MCF 10A (cell line): ENCODE measurements at regions not wholly inside any gene's neighbourhood (a gene's known extent, or its start where the extent isn't known, plus 50 kb on each side); places are given as distances from the start of the nearest gene placed in this dataset.

ENCODE experiments used
- BruUV-seq: library from RNA; stranded (reverse); fragments of 400-500 nt; replicated peaks from 2 replicates; lab custom pipeline; 2021; lab: Mats Ljungman, UMichigan
- CTCF ChIA-PET: fragments of 300-600 bp; sonication (Branson Sonifier 250); formaldehyde crosslinking; extraction: SDS; loops from one replicate; lab custom pipeline; 2021; ENCODE audit warnings: antibody characterized with exemption, inconsistent platforms; lab: Yijun Ruan, JAX
- POLR2A ChIA-PET: fragments of 300-600, 350-650 bp; sonication (Branson Sonifier 250); formaldehyde crosslinking; extraction: SDS; loops from one replicate; lab custom pipeline; 2020; ENCODE audit warnings: antibody characterized with exemption, inconsistent platforms; lab: Yijun Ruan, JAX
- DNase-seq: peaks from one replicate; pipeline ENCODE4 v3.0.0-alpha.2; 2018; ENCODE audit not compliant: unreplicated experiment
- H3K27ac Mint-ChIP-seq: one replicate; pipeline ENCODE4 v1.8.0; 2022; ENCODE audit warnings: mild to moderate bottlenecking, low read depth, mixed read lengths; ENCODE audit not compliant: unreplicated experiment
- H3K27me3 Mint-ChIP-seq: one replicate; pipeline ENCODE4 v1.8.0; 2022; ENCODE audit warnings: mixed read lengths; ENCODE audit not compliant: insufficient read depth, unreplicated experiment
- H3K36me3 Mint-ChIP-seq: one replicate; pipeline ENCODE4 v1.8.0; 2022; ENCODE audit warnings: mild to moderate bottlenecking, moderate library complexity, mixed read lengths; ENCODE audit not compliant: insufficient read depth, unreplicated experiment
- H3K4me1 Mint-ChIP-seq: one replicate; pipeline ENCODE4 v1.8.0; 2022; ENCODE audit warnings: mixed read lengths; ENCODE audit not compliant: insufficient read depth, unreplicated experiment
- H3K4me3 Mint-ChIP-seq: one replicate; pipeline ENCODE4 v1.8.0; 2022; ENCODE audit warnings: mild to moderate bottlenecking, moderate library complexity, mixed read lengths; ENCODE audit not compliant: unreplicated experiment
- H3K9me3 Mint-ChIP-seq: one replicate; pipeline ENCODE4 v1.8.0; 2022; ENCODE audit warnings: mixed read lengths; ENCODE audit not compliant: unreplicated experiment
- CTCF ChIP-seq: fragments of 200-600 bp; IDR thresholded peaks from one replicate; pipeline ENCODE4 v1.8.0; 2022; ENCODE audit warnings: antibody characterized with exemption, mild to moderate bottlenecking; ENCODE audit not compliant: unreplicated experiment
- intact Hi-C: fragments of 100-400 bp; cut with micrococcal nuclease; formaldehyde crosslinking; loops from 2 replicates; pipeline ENCODE4 v1.14.1; 2022

GRCh38 chr4:126800575-126801141 is 832.1 kb upstream of the INTU start:
- Mint-ChIP-seq H3K36me3 (no peaks in the 10 kb centered on the region), H3K9me3 (no peaks in the 10 kb centered on the region), H3K27me3 (no peaks in the 10 kb centered on the region), H3K4me1 (no peaks in the 10 kb centered on the region), H3K4me3 (no peak overlapping the region), H3K27ac (no peak overlapping the region)
- intact Hi-C loops: no loop called here
- CTCF ChIA-PET: interaction anchor here (0.7 kb wide), 1 partner anchor 45 kb away, joined by 3 read pairs; no protein-coding TSS in a partner anchor
- BruUV-seq: no TSS peak
- POLR2A ChIA-PET: no interaction called here
- no peak for DNase-seq
- TF ChIP-seq CTCF: no peak

- H3K27me3 Mint-ChIP-seq: no peaks in the 10 kb centered on the region
- CTCF ChIA-PET: interaction anchor here (0.6 kb wide), 1 partner anchor 82 kb away, joined by 4 read pairs; no protein-coding TSS in a partner anchor
- intact Hi-C loops: no loop called here
Observed at GRCh38 chr4:126807132-126807531, 825.6 kb upstream of the INTU start.

GRCh38 chr4:126812076-126812475 is 820.7 kb upstream of the INTU start:
- no TSS peak for BruUV-seq
- no peak for DNase-seq
- CTCF ChIA-PET: no interaction called here
- H3K27ac Mint-ChIP-seq: no peak overlapping the region
- no peak overlapping the region for H3K4me3 Mint-ChIP-seq
- H3K4me1 Mint-ChIP-seq: no peaks in the 10 kb centered on the region
- POLR2A ChIA-PET: interaction anchor here (0.6 kb wide), 1 partner anchor 816 kb away, joined by 3 read pairs; no protein-coding TSS in a partner anchor
- TF ChIP-seq CTCF: no peak
- no peaks in the 10 kb centered on the region for H3K36me3 Mint-ChIP-seq
- intact Hi-C loops: no loop called here
- H3K9me3 Mint-ChIP-seq: peaks cover 2% of the 10 kb centered on the region
- no peaks in the 10 kb centered on the region for H3K27me3 Mint-ChIP-seq

More at GRCh38 chr4:126807132-126807531, 825.6 kb upstream of the INTU start:
- Mint-ChIP-seq H3K27ac (no peak overlapping the region), H3K4me1 (no peaks in the 10 kb centered on the region), H3K4me3 (no peak overlapping the region), H3K9me3 (no peaks in the 10 kb centered on the region), H3K36me3 (no peaks in the 10 kb centered on the region)
- BruUV-seq: no TSS peak
- no peak for TF ChIP-seq CTCF
- DNase-seq: peak; percentile 14
- POLR2A ChIA-PET: no interaction called here

GRCh38 chr4:126820631-126821030 is 812.1 kb upstream of the INTU start:
- no TSS peak for BruUV-seq
- H3K9me3 Mint-ChIP-seq: peaks cover 13% of the 10 kb centered on the region
- H3K4me3 Mint-ChIP-seq: no peak overlapping the region
- DNase-seq: no peak
- ChIA-PET POLR2A (no interaction called here), CTCF (no interaction called here)
- no peaks in the 10 kb centered on the region for H3K36me3 Mint-ChIP-seq
- H3K27ac Mint-ChIP-seq: no peak overlapping the region
- H3K4me1 Mint-ChIP-seq: no peaks in the 10 kb centered on the region
- no peak for TF ChIP-seq CTCF
- H3K27me3 Mint-ChIP-seq: no peaks in the 10 kb centered on the region
- intact Hi-C loops: no loop called here
